Fibroblast of skin of abdomen (primary cell): ENCODE measurements at regions not wholly inside any gene's neighbourhood (a gene's known extent, or its start where the extent isn't known, plus 50 kb on each side); places are given as distances from the start of the nearest gene placed in this dataset.

Experiments used
- DNase-seq: peaks from one replicate; pipeline ENCODE4 v3.0.0-alpha.2; 2013

DNA sequence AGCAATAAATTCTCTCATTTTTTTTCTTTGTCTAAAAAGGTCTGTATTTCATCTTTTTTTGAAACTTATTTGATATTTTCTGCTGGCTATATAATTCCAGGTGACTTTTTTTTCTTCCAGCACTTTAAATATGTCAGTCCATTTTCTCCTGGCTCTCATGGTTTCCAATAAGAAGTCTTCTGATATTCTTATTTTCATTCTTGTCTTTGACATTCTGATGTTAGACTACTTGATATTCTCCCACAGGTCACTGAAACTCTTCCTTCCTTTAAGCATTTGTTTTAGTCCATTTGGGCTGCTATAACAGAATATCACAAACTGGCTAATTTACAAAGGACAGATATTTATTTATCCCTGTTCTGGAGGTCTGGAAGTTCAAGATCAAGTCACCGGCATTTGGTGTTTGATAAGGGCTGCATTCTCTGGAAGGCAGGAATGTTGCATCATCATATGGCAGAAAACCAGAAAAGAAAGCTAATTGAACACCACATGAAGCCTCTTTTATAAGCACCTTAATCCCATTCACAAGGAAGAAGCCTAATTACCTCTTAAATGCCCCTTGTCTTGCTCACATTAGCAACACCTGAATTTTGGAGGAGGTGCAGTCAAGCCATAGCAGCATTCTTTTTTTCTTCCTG is 242.1 kb upstream of the TNRC6C start:
- no peak for DNase-seq

DNA sequence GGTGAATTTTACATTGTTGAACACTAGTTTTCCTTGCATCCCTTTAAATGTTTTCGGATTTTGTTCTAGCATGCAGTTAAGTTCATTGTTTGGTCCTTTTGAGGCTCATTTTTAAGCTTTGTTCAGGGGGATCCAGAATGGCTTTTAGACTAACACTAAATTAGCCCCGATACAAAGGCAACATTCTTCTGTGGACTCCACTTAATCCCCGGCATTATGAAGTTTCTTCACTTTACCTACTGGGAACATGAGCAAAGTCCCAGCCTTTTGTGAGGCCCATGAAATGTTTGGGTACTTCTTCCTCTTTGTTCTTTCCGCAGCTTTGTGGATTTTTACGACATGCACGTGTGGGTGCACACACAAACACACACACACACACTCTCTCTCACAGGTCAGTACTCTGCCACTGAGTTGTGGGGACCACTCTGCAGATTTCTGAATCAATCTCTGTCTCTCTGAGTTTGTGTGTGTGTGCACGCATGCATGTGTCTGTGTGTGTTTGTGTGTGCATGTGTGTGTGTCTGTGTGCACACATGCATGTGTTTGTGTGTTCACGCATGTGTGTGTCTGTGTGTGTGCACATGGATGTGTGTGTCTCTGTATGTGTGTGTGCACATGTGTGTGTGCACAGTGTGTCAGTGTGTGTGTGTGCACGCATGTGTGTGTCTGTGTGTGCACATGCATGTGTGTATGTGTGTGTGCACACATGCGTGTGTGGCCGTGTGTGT is 240.4 kb upstream of the TNRC6C start:
- no peak for DNase-seq

DNA sequence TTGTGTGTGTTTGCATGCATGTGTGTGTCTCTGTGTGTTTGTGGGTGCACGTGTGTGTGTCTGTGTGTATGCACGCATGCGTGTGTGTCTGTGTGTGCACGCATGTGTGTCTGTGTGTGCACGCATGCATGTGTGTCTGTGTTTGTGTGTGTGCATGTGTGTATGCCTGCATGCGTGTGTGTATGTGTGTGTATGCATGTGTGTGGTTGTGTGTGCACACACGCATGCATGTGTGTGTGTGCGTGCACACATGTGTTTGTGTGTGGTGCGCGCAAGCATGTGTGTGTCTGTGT is 239.9 kb upstream of the TNRC6C start:
- no peak for DNase-seq

DNA sequence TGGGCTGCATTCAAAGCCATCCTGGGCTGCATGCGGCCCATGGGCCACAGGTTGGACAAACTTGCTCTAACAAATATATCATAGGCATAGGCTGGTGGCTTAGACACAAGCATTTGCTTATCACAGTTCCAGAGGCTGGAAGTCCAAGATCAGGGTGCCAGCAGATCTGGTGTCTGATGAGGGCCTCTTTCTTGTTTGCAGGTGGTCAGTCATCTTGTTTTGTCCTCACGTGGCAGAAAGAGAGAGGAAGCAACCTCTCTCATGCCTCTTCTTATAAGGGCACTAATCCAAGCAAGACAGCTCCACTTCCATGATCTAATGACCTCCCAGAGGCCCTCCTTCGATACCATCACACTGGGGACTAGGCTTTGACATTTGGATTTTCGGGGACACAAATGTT is 238.7 kb upstream of the TNRC6C start:
- no peak for DNase-seq

DNA sequence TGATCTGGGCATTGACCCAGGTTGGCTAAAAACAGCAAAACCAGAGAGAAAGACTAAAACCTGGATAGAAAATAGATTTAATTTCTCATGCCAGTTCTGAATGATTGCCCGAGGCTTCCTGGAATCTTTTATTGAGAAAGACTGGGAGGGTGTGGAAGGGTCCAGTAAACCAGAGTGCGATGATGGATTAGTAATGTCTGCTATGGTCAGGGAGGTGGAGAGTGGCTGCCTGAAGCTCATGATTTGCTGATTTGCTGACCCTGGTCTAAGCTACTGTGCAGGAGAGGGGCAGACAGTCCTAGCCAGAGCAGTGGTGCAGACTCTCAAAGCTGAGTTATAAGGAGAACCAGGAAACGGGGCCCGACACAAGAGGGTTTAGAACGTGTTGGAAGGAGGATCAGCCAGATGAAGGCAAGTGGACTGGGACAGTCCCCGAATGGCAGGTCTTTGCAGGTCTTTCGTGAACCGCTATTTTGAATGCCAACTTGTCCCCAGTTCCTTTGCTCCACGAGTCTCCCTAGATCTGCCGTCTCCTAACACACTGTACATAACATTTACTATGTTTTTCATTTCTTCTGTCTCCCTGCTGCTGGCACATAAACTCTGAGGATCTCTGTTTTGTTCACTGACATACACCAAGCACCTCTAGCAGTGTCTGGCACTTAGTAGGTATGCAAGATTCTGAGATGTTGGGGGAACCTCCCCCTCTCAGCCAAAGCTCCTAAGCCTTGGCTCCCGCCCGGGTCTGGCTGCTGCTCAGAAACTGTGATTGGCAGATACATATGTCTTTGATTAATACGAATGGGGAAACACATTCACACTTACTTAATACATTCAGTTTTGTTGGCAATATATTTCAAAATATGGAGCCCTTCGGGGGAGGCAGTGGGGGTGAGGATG is 237.3 kb upstream of the TNRC6C start:
- no peak for DNase-seq

DNA sequence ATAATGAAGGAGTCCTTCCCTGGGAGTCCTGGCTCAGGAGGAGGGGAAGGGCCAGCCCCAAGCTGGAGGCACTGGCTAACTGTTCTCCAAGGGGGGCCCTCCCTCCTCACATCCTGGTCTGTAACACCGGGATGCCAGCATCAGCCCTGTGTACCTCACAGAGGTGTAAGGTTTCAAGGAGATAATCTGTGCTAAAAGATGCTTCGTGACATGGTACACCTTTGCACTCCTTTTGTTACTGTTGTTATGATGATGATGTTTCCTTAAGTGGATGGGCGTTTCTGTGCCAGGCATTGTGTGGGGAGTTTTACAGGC is 236.7 kb upstream of the TNRC6C start:
- no peak for DNase-seq

DNA sequence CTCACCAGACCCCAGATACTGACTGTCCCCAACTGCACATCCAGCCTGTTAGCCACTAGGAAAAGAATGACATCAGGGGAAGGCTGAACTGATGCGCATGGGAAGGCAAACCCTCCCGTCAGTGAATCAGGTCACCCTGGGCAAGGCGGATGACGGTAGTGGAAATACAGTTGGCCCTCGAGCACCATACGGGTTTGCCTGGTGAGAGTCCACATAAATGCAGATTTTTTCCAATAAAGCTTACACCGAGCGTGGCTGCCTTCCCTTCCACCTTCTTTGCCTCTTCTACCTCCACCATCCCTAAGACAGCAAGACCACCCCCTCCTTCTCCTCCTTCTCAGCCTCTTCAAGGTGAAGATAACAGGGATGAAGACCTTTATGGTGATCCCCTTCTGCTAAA is 236.1 kb upstream of the TNRC6C start:
- no peak for DNase-seq

DNA sequence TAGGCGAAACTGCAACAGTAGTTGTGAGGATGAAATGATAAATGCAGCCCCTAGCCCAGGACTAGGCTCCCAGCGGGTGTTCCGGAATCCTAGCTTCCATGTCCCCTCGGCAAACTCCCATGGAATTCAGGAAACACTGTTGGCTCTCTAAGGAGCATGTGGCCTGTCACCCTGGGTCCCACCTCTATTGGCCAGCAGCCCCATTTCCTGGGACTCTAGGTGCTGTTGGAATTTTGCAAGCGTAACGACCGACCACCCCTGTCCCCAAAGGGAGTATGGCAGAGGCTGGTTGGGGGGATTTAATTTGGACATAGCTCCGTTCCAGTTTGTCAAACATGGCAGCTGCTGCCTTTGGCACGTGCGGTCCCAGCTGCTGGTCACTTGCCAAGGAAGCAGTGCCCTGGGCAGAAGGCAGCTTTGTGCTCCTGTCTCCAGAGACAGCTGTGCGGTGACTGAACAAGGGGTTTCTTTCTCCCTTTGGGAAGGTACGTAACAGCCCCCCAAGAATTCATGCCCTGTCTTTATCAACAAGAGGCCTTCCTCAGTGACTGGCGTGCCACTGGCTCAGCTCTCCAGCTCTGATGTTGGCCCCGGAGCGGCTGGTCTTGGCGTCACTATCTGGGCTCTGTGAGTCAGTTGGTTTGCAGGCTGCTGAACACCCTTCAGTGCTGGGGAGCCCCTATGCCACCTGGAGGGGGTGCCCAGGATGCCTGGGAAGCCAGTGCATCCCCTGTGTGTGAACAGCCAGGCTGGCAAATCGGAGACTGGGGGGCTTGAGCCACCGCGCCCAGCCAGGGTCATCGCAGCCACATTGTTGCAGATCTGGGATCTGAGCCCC is 235.2 kb upstream of the TNRC6C start:
- DNase-seq, result no peak

DNA sequence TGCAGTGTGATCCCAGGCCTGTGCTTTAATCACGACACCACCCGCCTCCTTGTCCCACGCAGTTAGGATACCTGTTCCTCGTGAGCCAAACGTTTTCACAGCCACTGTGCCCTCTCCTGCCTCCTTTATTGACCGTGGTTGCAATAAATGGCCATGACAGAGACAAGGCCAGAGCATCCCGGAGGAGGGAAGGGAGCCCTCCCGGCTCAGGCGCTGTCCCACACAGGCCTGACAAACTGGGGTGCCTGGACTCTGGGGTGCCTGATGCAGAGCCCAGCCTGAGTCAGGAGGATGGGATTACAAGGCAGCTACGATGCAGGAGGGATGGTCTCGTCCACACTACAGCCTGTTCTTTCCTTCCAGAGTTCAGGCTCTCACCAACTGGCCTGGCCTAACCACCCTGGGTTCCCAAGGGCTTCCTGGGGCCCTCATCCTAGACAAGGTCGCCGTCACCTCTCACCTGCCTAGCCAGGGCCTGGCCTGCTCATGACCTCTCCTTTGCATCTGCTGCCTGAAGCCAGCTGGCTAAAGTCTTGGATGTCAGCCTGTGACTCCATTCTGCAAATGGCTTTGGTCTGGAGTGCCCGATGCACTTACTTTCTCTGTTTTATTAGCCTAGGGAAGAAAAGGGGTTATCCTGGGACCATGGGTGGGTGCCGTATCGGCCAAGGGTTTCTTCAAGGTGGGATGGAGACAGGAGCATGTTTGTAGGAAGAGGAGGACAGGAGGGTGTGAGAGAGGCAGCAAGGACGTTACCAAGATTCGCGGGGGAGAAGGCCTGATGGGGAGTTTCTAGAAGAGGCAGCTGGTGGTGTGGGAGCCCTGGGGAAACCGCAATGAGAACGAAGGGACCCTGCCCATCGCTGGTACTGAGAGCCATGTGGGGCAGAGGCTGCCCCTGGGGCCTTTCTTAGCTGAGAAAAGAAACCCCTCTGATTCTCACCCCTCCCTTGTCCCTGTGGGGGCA is 234.3 kb upstream of the TNRC6C start:
- no peak for DNase-seq

DNA sequence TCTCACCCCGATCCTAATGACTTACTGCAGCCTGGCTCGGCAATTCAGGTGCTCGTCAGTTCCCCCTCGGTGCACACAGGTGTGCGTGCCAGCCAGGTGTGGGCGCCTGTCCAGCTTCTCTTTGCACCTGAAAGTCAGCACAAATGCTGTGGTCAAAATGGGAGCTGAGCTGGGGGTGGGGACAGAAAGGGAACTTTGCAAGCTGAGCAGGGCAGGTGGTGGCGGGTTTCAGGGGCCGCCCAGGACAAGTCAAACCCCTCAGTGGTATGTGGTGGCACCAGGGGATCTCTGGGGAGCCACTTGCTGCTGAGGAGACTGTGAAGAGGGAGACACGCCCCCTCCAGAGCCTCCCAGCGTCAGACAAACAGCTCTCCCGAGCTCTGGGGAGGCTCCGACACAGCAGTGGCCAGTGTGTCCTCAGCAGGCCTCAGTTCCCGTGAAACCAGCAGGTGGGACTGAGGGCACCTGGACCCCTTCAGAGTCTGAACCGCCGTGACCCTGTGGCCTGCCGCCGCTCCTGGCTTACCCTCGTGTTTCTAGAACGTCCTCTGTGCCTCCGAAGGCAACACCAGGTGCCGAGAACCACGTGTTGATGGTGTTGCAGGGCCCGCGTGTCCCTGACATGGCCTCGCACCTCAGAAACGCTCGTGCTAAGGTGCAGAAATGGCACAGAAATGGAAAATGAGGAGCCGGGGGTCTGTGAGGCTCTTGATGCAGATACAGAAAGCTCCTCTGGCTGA is 233.5 kb upstream of the TNRC6C start:
- no peak for DNase-seq

DNA sequence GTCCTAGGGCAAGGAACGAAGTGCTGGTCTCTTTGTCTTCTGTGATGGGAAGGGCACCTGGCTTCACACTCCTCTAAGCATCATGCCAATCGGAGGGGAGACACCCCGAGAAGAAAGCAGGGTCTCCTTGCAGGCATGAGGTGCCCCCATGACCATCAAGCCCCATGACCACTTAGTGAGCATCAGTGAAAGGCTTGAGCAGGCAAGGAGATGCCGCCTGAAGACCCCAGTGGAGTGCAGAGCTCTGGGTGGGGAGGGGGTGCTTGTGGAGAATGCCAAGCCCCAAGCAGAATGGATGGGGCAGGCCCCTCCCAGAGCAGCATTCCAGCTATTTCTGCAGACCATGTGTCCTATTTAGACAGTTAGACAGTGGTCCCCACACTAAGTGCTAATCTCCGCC is 232.7 kb upstream of the TNRC6C start:
- no peak for DNase-seq

DNA sequence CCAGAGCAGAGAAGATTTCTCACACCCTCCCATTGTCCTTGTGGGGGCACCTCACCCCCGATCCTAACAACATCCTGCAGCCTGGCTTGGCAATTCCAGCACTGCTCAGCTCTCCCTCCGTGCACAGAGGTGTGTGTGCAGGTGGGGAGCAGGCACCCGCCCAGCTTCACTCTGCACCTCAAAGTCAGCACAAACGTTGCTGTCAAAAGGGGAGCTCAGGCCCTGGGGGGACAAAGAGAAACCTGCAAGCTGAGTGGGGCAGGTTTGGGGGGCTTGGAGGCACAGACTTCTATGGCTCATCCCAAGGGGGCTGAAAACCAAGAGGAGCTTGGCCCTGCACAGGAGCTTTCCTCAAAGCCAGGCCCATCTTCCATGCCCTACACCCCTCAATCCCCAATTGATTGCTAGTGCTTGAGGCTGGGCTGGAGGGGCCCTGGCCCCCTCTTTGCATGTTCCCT is 231.9 kb upstream of the TNRC6C start:
- DNase-seq, result no peak

DNA sequence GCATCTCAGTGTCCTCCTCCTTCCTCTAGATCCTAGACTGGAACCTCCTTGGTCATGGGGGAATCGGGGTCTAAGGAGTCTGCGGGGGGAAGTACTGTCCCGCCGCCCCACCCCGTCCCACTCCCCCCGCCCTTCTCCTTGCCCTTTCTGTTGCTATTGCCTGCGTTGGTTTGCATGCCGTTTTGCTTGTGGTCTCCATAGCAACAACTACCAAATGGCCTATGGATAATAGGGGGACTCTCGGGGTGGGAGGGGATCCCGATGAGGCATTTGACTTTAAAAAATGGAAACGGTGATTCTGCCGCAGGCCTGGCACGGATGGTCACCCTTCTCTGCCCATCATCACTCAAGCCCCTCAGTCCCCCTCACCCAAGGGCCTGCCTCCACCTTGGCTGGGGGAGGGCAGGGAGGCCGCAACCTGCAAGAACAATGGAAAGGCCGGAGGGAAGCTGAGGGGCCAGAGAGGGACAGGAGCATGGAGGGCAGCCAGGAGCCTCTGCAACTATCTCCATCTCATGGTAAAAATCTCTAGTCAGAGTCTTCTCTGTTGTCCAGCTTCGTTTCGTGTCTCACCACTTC is 231.4 kb upstream of the TNRC6C start:
- no peak for DNase-seq

DNA sequence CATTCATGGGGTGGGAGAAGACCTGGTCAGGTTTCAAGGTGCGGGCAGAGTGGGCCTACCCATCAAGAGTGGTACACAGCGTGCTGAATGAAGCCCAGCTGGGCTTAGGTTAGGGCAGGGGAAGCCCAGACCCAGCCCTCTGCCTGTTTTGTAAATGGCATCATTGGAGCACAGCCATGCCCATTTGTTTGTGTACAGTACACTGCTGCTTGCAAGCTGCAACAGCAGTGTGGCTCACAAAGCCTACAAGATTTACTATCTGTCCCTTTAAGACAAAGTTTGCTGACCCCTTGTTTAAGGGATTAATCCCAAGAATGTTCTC is 230.1 kb upstream of the TNRC6C start:
- no peak for DNase-seq

DNA sequence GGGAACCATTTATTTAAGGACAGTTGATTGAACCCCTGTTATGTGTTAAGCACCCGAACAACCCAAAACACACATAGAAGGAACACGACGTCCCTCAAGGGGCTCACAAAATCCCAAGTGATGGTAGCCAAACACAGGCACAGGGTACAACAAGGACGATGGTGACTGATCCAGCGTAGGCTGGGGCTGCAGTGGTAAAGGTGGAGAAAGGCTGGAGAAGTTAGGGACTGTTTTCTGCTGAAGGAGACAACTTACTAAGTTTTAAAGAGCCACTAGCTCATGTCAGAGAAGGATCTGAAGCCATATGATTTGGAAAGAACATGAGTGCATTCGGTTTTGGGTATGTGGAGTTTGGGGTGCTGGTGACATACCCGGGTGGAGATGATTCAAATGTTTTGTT is 229.6 kb upstream of the TNRC6C start:
- DNase-seq, result no peak

DNA sequence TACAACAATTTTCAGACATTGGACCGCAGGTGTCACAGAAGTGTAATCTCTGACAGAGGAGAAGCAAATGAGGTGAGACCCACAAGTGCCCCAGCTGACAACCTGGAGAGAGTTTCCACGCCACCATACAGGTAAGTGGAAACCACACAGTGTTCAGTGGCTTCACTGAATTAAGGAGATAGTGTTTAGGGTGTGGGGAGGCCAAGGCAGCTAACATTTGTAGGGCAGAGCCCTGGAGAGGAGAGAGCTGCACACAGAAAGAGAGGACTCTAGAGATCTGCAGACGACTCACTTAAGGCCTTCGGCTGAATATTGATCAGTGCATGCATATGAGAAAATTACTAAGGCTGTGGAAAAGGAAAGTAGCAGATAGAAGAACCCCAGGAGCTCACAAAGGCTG is 228.9 kb upstream of the TNRC6C start:
- no peak for DNase-seq

DNA sequence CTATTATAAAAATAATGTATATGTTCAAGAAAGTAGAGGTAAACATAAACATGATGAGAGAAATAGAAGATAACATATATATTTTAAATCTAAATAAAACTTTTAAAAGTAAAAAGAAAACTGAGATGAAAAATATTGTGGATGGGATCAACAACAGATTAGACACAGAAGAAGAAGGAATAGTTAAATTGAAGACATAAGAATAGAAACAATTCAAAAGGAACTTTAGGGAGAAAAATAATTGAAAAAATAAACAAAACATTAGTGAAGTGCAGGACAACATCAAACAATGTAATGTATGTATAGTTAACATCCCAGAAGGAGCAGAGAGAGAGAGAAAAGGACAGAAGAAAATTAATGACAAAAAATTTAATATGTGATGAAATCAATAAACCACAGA is 228.1 kb upstream of the TNRC6C start:
- DNase-seq, result no peak

DNA sequence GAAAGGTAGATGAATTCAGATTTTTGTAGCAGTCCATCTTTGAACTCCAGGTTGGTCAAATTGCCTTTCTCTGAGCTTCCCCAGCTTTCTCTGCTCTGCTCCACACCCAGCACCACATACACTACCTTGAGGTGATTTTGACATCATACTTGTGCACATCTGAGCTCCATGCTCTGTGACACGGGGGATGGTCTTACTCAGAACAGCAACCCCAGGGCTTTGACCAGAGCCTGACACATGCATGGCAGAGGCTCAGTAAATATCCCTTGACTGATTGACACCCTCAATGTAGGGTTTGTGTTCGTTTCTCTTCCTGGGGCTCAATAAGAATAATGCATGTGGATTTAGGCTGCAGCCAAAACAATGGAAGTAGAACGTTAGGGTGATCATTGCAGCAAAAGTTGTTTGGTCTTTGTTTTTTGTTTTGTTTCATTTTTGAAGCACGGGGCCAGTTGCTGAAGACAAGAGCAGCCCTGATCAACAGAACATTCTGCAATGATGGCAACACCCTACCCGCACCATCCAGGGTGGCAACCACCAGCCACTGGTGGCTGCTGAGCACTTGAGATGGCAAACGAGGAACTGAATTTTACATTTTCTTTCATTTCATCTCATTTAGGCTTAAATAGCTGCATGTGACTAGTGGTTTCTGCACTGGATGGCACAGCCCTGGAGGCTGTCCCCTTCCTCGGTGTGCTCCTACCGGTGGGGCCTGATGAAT is 224.8 kb upstream of the TNRC6C start:
- no peak for DNase-seq

DNA sequence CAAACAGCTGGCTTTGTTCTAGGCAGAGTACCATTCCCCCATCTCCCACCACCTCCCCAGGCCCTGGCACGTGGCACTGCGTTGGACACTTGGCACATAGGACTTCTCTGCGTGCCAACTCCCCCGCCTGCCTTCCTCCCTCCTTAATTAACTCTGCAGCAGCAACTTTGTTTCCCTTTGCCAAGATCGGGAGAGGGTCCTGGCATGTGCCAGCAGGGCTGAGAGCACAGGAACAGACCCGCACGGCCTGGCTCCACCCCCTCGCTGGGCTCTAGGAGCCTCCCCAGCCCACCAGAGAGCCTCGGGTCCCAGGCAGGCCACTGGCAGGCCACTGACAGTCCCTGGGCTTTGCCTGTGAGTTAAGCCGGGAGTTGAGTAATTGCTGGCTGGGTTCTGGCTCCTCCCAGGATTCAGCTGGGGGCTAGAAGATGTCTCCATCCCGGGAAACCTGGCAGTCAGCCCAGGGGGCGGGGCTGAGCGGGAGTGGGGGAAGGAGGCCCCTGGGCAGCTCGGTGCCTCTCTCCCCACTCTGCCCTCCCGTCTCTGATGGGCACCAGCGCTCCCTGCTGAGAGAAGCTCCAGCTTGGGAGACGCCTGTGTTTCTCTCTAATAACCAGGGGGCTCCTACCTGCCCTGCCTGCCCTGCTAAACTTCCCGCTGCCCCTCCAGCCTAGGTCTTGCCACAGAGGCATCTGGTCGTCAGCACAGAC is 224.0 kb upstream of the TNRC6C start:
- peak; percentile 55 for DNase-seq
